Stimulated activated CD4-positive, alpha-beta T cell treated with anti-CD3 and anti-CD28 coated beads, Interleukin-1b, Interleukin-23, amount 100 ng/mL, for 48 hours (primary cell): ENCODE measurements at regions not wholly inside any gene's neighbourhood (a gene's known extent, or its start where the extent isn't known, plus 50 kb on each side); places are given as distances from the start of the nearest gene placed in this dataset.
A peak's percentile ranks its signal among the peaks of the same experiment; 100 is the strongest.

Experiments used
- DNase-seq: peaks from one replicate; pipeline ENCODE4 v3.0.0-alpha.2; 2020

- DNase-seq = no peak
Observed at GRCh38 chr1:4402032-4402431, 252.4 kb upstream of the AJAP1 start.

- DNase-seq = no peak
Observed at GRCh38 chr1:4404854-4405590, 249.4 kb upstream of the AJAP1 start.

- no peak for DNase-seq
Observed at GRCh38 chr1:4407851-4408250, 246.6 kb upstream of the AJAP1 start.

- no peak for DNase-seq
Observed at GRCh38 chr1:4408380-4408779, 246.0 kb upstream of the AJAP1 start.

GRCh38 chr1:4411862-4412261 is 242.5 kb upstream of the AJAP1 start:
- no peak for DNase-seq

GRCh38 chr1:4415476-4415875 is 238.9 kb upstream of the AJAP1 start:
- no peak for DNase-seq

- no peak for DNase-seq
Observed at GRCh38 chr1:4416189-4416588, 238.2 kb upstream of the AJAP1 start.

- no peak for DNase-seq
Observed at GRCh38 chr1:4418021-4418420, 236.4 kb upstream of the AJAP1 start.

- no peak for DNase-seq
Observed at GRCh38 chr1:4421986-4422385, 232.4 kb upstream of the AJAP1 start.

GRCh38 chr1:4422504-4423289 is 231.7 kb upstream of the AJAP1 start:
- no peak for DNase-seq

- DNase-seq = no peak
Observed at GRCh38 chr1:4424254-4424653, 230.2 kb upstream of the AJAP1 start.

- no peak for DNase-seq
Observed at GRCh38 chr1:4424766-4425165, 229.6 kb upstream of the AJAP1 start.

- peak; percentile 3 for DNase-seq
Observed at GRCh38 chr1:4425892-4426291, 228.5 kb upstream of the AJAP1 start.

GRCh38 chr1:4428711-4429110 is 225.7 kb upstream of the AJAP1 start:
- no peak for DNase-seq

- no peak for DNase-seq
Observed at GRCh38 chr1:4430406-4431365, 223.7 kb upstream of the AJAP1 start.

GRCh38 chr1:4431491-4431890 is 222.9 kb upstream of the AJAP1 start:
- no peak for DNase-seq

- DNase-seq = no peak
Observed at GRCh38 chr1:4433075-4433474, 221.3 kb upstream of the AJAP1 start.

- DNase-seq = no peak
Observed at GRCh38 chr1:4444086-4444485, 210.3 kb upstream of the AJAP1 start.

GRCh38 chr1:4447778-4448420 is 206.5 kb upstream of the AJAP1 start:
- no peak for DNase-seq

GRCh38 chr1:4449972-4450371 is 204.4 kb upstream of the AJAP1 start:
- DNase-seq = no peak

GRCh38 chr1:4452701-4453100 is 201.7 kb upstream of the AJAP1 start:
- DNase-seq = no peak

GRCh38 chr1:4460052-4460451 is 194.4 kb upstream of the AJAP1 start:
- no peak for DNase-seq

- DNase-seq = no peak
Observed at GRCh38 chr1:4460651-4461050, 193.8 kb upstream of the AJAP1 start.
